HG03442 (cell line): ENCODE measurements at regions not wholly inside any gene's neighbourhood (a gene's known extent, or its start where the extent isn't known, plus 50 kb on each side); places are given as distances from the start of the nearest gene placed in this dataset.

Experiments used
- ATAC-seq: cut with Tn5 transposase; IDR thresholded peaks from one replicate; pipeline ENCODE4 v1.9.1; 2021; ENCODE audit warnings: mild to moderate bottlenecking, moderate library complexity; ENCODE audit not compliant: unreplicated experiment

DNA sequence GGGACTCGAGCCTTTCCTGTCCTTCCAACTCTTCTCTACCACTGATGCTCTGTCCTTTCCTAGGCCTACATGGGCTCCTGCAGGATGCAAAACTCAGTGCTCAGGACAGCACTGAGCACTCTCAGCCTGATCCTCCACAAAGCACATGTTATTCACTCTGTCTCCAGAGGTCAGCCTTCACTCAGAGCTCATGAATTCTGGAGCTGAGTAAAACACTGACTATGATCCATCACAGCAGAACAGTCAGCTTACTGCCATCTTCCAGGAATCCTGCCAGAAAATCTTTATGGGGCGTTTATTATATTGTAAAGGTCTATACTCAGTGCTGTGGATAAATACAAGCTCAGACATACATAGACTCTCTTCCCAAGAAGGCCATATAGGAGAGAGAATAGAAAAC lies 121.5 kb upstream of the CPEB2 start:
- no peak for ATAC-seq

GRCh38 chr4:14883166-14883565 lies 119.1 kb upstream of the CPEB2 start:
- no peak for ATAC-seq

GRCh38 chr4:14883661-14884060 lies 118.6 kb upstream of the CPEB2 start:
- ATAC-seq: no peak

- no peak for ATAC-seq
These were observed 114.3 kb upstream of the CPEB2 start for GRCh38 chr4:14887842-14888433.

GRCh38 chr4:14888790-14889572 lies 113.3 kb upstream of the CPEB2 start:
- no peak for ATAC-seq

- ATAC-seq: no peak
These were observed 109.7 kb upstream of the CPEB2 start for GRCh38 chr4:14892563-14892962.

- no peak for ATAC-seq
These were observed 108.6 kb upstream of the CPEB2 start for GRCh38 chr4:14893713-14894112.

- no peak for ATAC-seq
These were observed 107.6 kb upstream of the CPEB2 start for GRCh38 chr4:14894392-14895292.

DNA sequence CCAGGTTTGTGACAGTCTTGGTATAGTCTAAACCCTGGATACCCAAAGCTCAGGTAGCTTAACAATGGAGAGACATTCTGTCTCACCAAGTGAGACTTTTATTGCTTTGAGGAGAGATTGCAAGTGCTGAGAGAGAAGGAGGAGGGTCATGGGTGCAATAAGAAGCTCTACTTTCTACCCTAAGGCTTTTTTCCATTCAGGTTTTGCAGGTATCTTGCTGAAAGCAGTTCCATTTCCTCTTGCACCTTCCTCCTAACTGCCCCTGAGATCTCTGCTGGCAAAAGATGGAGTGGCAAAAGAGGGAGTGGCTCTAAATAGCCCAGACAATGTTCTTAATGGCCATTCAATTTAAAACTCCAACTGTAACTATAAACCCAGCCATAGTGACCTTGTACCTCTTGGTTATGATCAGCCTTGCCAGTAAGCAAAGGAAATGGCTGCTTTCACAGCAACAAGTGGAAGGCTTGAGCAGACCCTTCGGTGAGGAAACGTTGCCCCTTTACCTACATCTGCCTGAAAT lies 105.6 kb upstream of the CPEB2 start:
- no peak for ATAC-seq

GRCh38 chr4:14897217-14897616 lies 105.1 kb upstream of the CPEB2 start:
- no peak for ATAC-seq

- ATAC-seq: no peak
These were observed 103.3 kb upstream of the CPEB2 start for GRCh38 chr4:14898989-14899388.

GRCh38 chr4:14902342-14902741 lies 99.9 kb upstream of the CPEB2 start:
- ATAC-seq: no peak

DNA sequence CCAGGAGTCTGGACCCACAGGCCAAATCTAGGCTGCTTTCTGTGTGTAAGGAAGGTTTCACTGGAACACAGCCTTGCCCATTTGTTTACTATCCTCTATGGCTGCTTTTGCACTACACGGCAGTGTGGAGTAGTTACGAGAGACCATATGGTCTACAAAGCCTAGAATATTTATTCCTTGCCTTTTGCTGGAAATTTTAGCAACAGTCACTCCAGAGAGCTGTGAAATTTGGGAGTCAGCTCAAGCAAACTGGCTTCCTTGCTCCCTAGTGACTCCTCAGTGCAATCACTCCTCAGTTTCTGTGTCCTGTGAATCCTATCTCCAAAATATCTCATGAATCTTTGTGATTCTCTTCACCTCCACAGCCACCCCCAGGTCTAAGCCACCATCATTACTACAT lies 99.0 kb upstream of the CPEB2 start:
- no peak for ATAC-seq

- no peak for ATAC-seq
These were observed 95.5 kb upstream of the CPEB2 start for GRCh38 chr4:14906805-14907204.

- ATAC-seq: no peak
These were observed 93.6 kb upstream of the CPEB2 start for GRCh38 chr4:14908635-14909034.

DNA sequence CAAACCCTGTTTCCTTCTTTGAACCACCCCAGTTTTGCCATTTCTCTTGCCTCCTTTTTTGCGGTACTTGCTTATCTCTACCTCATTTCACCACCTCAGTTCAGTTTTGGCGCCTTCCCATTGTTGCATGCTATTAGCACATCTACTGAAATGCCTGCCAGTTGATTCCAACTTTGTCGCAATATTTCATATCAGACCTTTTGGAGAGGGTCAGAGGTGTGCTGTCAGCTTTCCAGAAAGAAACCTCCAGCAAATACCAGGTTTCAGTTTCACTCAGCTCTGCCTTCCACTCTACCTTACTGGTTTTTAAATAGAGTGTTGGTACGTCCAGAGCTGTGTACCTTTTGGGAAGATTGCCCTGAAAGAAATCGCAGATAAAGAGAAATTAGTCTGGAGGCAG lies 91.9 kb upstream of the CPEB2 start:
- ATAC-seq: no peak

DNA sequence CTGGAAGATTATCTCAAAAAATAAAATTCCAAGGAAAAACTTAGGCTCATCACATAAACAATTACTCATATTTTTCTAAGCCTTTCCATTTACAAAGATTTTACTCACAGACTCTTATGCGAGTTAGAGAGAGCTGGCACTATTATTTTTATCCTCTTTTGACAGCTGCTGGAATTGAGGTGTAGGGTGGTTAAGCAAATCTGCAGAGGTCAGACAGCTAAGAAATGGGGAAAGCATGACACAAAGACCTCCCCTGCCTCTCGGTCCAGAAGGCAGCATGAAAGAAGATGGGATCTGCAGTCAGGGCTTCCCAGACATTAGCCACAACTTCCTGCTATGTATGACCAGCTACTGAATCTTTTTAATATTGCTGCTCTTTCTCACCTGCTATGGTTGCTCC lies 89.9 kb upstream of the CPEB2 start:
- ATAC-seq: no peak

- no peak for ATAC-seq
These were observed 87.3 kb upstream of the CPEB2 start for GRCh38 chr4:14915018-14915417.

DNA sequence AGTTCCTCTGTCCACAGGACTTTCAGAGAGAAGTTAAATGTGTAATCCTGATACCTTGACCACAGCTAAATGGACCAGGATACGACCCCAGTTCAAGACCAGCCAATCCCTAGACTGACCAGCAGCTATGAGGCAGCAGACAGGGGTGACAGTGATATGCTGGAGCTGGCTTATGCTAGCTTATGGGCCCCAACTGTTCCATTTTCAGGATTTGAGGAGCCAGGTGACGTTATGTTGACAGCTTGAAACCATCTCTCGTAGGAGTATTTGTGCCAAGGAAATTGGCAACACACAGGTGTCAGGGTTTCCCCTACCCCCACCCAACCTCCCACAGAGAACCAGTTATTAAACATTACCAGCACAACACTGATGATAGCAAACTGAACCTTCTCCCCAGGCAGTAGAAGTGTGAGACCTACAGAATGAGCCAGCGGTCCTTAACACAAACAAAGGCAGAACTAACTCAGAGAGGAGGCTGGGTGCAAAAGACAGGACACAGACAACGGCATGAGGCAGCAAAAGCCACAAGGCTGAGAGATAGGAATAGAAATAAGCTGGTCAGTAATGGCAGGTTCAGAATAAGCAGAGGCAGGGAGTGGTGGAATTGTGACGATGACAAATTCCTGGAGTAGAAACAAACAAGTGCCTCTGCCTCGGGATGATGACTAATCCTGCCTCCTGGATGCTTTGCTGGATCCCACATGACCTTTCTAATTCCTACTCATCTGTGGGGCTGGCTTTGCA lies 85.6 kb upstream of the CPEB2 start:
- ATAC-seq: no peak

DNA sequence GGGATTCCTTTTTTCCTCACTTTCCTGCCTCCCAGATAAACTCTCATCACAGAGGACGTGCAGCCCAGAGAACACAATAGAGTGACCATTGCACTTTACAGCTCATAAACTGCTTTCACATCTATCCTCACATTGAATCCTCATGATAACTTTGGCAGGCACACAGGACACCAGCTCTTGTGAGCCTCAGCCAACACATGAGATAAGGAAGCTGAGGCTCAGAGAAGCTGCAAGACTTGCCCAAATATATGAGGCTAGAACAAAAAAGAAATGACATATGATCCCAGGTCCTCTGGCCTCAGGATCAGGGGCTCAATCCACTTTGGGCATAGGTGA lies 85.0 kb upstream of the CPEB2 start:
- ATAC-seq: no peak

DNA sequence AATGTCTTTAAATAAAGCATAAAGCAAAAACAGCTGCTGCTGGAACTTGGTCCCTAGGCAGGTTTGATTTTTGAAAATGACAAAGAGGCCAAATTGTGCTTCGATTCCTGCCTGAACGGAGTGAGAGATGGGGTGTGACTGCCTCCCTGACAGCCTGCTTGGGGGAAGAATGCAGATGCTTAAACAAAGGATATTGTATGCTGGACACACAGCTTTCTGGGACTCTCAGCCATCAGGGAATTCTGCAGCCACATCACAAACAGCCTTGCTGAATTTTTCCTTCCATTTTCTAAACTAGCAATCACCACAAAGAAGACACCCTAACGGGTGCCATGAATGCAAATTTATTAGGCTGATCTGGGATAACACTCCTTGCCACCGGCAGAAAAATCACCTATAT lies 83.9 kb upstream of the CPEB2 start:
- ATAC-seq: no peak
